IMR-90 (cell line): ENCODE measurements at regions not wholly inside any gene's neighbourhood (a gene's known extent, or its start where the extent isn't known, plus 50 kb on each side); places are given as distances from the start of the nearest gene placed in this dataset.

Experiments used
- CTCF ChIP-seq: conservative IDR thresholded peaks from 2 replicates; pipeline ENCODE4 v1.5.1; 2012; ENCODE audit warnings: mild to moderate bottlenecking, low read depth, low read length, improper control_type of control experiment
- ELK1 ChIP-seq: fragments of 150-350 bp; IDR thresholded peaks from 2 replicates; pipeline ENCODE4 v1.6.1; 2016; ENCODE audit warnings: low read depth, mild to moderate bottlenecking, low read length, moderate library complexity, borderline replicate concordance
- FOS ChIP-seq: fragments of 150-350 bp; IDR thresholded peaks from 2 replicates; pipeline ENCODE4 v1.6.1; 2016; ENCODE audit warnings: low read depth, low read length
- MAFK ChIP-seq: IDR thresholded peaks from 2 replicates; pipeline ENCODE4 v1.6.1; 2012; ENCODE audit warnings: low read depth, low read length, improper control_type of control experiment
- MAZ ChIP-seq: IDR thresholded peaks from 2 replicates; pipeline ENCODE4 v1.6.1; 2012; ENCODE audit warnings: low read depth, mild to moderate bottlenecking, low read length, improper control_type of control experiment, moderate library complexity, borderline replicate concordance
- NFE2L2 ChIP-seq: fragments of 150-350 bp; IDR thresholded peaks from 2 replicates; pipeline ENCODE4 v1.6.1; 2016; ENCODE audit warnings: low read depth, mild to moderate bottlenecking, low read length
- POLR2A ChIP-seq: IDR thresholded peaks from 2 replicates; pipeline ENCODE4 v1.6.1; 2012; ENCODE audit warnings: mild to moderate bottlenecking, low read depth, low read length
- RFX5 ChIP-seq: IDR thresholded peaks from 2 replicates; pipeline ENCODE4 v1.8.0; 2012; ENCODE audit warnings: low read depth, mild to moderate bottlenecking, low read length, moderate library complexity
- SMC3 ChIP-seq: fragments of 150-350 bp; IDR thresholded peaks from 2 replicates; pipeline ENCODE4 v1.6.1; 2016; ENCODE audit warnings: low read depth, mild to moderate bottlenecking, antibody characterized with exemption, low read length, moderate library complexity

GRCh38 chr10:56633876-56634452, 272.9 kb upstream of the ZWINT start:
- TF ChIP-seq RFX5 (no peak), MAFK (no peak), POLR2A (no peak), CTCF (no peak), SMC3 (no peak), FOS (no peak), MAZ (no peak), ELK1 (no peak), NFE2L2 (no peak)
